HG03108 (cell line): ENCODE measurements at regions not wholly inside any gene's neighbourhood (a gene's known extent, or its start where the extent isn't known, plus 50 kb on each side); places are given as distances from the start of the nearest gene placed in this dataset.
"Not testable (repeated sequence)": the region's sequence is repeated elsewhere in the genome, so short reads cannot be mapped to it uniquely, and the experiment has no call there.

Experiments
- ATAC-seq: cut with Tn5 transposase; IDR thresholded peaks from one replicate; pipeline ENCODE4 v1.9.1; 2021; ENCODE audit warnings: moderate library complexity; ENCODE audit not compliant: unreplicated experiment

GRCh38 chr4:126610933-126611332 is 1021.8 kb upstream of the INTU start:
- no peak for ATAC-seq

- ATAC-seq: no peak
These were observed 1020.9 kb upstream of the INTU start for GRCh38 chr4:126611900-126612299.

GRCh38 chr4:126614356-126614855 is 1018.4 kb upstream of the INTU start:
- ATAC-seq: no peak

GRCh38 chr4:126616795-126617194 is 1016.0 kb upstream of the INTU start:
- ATAC-seq: no peak

- no peak for ATAC-seq
These were observed 1005.5 kb upstream of the INTU start for GRCh38 chr4:126627255-126627654.

- no peak for ATAC-seq
These were observed 1003.8 kb upstream of the INTU start for GRCh38 chr4:126628933-126629332.

- ATAC-seq: no peak
These were observed 1002.5 kb upstream of the INTU start for GRCh38 chr4:126630230-126630629.

GRCh38 chr4:126633306-126633705 is 999.5 kb upstream of the INTU start:
- ATAC-seq: no peak

GRCh38 chr4:126637706-126638105 is 995.1 kb upstream of the INTU start:
- ATAC-seq: no peak

GRCh38 chr4:126647320-126647719 is 985.4 kb upstream of the INTU start:
- ATAC-seq: no peak

- no peak for ATAC-seq
These were observed 984.9 kb upstream of the INTU start for GRCh38 chr4:126647756-126648397.

- ATAC-seq: no peak
These were observed 974.3 kb upstream of the INTU start for GRCh38 chr4:126658411-126658810.

GRCh38 chr4:126661194-126661593 is 971.6 kb upstream of the INTU start:
- no peak for ATAC-seq

GRCh38 chr4:126664839-126665238 is 967.9 kb upstream of the INTU start:
- no peak for ATAC-seq

GRCh38 chr4:126670038-126670437 is 962.7 kb upstream of the INTU start:
- not testable (repeated sequence) for ATAC-seq

- ATAC-seq: no peak
These were observed 954.1 kb upstream of the INTU start for GRCh38 chr4:126678618-126679017.

- ATAC-seq: no peak
These were observed 953.5 kb upstream of the INTU start for GRCh38 chr4:126679303-126679702.

GRCh38 chr4:126682250-126682649 is 950.5 kb upstream of the INTU start:
- ATAC-seq: no peak

GRCh38 chr4:126686491-126686890 is 946.3 kb upstream of the INTU start:
- no peak for ATAC-seq

GRCh38 chr4:126687655-126688358 is 945.0 kb upstream of the INTU start:
- no peak for ATAC-seq

GRCh38 chr4:126691797-126692196 is 941.0 kb upstream of the INTU start:
- ATAC-seq: no peak

- no peak for ATAC-seq
These were observed 935.0 kb upstream of the INTU start for GRCh38 chr4:126697748-126698147.

GRCh38 chr4:126698224-126698623 is 934.5 kb upstream of the INTU start:
- ATAC-seq: no peak
